HepG2 (cell line): ENCODE measurements at regions not wholly inside any gene's neighbourhood (a gene's known extent, or its start where the extent isn't known, plus 50 kb on each side); places are given as distances from the start of the nearest gene placed in this dataset.

Source experiments
- ARID2 ChIP-seq: sonication (generic); formaldehyde crosslinking; IDR thresholded peaks from 2 replicates; pipeline ENCODE4 v1.8.1; 2022; ENCODE audit warnings: mild to moderate bottlenecking, missing genetic modification reagents, borderline replicate concordance
- THRA ChIP-seq: sonication (generic); formaldehyde crosslinking; IDR thresholded peaks from 2 replicates; pipeline ENCODE4 v1.4.0; 2020; ENCODE audit warnings: missing genetic modification reagents, borderline replicate concordance
- TF ChIP-seq, protein P1 (sequence below): sonication (generic); formaldehyde crosslinking; IDR thresholded peaks from 2 replicates; pipeline ENCODE4 v1.5.0; 2020; ENCODE audit warnings: mild to moderate bottlenecking, missing genetic modification reagents
- TF ChIP-seq, protein P2 (sequence below): sonication (generic); formaldehyde crosslinking; IDR thresholded peaks from 2 replicates; pipeline ENCODE4 v1.4.0; 2020; ENCODE audit warnings: missing genetic modification reagents
- TF ChIP-seq, protein P3 (sequence below): sonication (generic); formaldehyde crosslinking; IDR thresholded peaks from 2 replicates; pipeline ENCODE4 v1.8.0; 2022; ENCODE audit warnings: mild to moderate bottlenecking, missing genetic modification reagents, moderate library complexity

DNA sequence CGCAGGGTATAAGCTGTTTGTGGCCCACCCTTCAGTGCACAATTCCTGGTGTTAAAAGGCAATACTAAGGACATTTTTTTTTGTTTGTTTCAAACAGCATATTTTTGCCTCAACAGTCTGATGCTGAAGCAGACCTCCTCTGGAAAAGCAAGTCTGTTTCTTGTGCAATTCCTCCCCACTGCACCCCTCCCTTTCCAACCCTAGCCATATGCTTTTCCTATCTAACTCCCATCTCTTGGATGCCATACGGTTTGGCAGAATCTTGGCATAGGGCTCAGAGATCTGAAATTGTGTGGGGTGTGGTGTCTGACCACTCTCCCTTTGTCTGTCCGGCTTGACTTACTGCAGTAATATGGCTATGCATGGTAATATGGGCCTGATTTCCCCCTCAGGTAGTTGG, 161.6 kb downstream of the TMEM38B start (continued):
- TF ChIP-seq, protein P1, sequence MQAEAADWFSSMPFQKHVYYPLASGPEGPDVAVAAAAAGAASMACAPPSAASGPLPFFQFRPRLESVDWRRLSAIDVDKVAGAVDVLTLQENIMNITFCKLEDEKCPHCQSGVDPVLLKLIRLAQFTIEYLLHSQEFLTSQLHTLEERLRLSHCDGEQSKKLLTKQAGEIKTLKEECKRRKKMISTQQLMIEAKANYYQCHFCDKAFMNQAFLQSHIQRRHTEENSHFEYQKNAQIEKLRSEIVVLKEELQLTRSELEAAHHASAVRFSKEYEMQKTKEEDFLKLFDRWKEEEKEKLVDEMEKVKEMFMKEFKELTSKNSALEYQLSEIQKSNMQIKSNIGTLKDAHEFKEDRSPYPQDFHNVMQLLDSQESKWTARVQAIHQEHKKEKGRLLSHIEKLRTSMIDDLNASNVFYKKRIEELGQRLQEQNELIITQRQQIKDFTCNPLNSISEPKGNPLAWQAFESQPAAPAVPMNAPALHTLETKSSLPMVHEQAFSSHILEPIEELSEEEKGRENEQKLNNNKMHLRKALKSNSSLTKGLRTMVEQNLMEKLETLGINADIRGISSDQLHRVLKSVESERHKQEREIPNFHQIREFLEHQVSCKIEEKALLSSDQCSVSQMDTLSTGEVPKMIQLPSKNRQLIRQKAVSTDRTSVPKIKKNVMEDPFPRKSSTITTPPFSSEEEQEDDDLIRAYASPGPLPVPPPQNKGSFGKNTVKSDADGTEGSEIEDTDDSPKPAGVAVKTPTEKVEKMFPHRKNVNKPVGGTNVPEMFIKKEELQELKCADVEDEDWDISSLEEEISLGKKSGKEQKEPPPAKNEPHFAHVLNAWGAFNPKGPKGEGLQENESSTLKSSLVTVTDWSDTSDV, result no peak
- no peak for TF ChIP-seq THRA
- TF ChIP-seq, protein P2, sequence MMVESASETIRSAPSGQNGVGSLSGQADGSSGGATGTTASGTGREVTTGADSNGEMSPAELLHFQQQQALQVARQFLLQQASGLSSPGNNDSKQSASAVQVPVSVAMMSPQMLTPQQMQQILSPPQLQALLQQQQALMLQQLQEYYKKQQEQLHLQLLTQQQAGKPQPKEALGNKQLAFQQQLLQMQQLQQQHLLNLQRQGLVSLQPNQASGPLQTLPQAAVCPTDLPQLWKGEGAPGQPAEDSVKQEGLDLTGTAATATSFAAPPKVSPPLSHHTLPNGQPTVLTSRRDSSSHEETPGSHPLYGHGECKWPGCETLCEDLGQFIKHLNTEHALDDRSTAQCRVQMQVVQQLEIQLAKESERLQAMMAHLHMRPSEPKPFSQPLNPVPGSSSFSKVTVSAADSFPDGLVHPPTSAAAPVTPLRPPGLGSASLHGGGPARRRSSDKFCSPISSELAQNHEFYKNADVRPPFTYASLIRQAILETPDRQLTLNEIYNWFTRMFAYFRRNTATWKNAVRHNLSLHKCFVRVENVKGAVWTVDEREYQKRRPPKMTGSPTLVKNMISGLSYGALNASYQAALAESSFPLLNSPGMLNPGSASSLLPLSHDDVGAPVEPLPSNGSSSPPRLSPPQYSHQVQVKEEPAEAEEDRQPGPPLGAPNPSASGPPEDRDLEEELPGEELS (CRISPR knock-in tag), result no peak
- TF ChIP-seq ARID2 (CRISPR knock-in tag), result no peak
- TF ChIP-seq, protein P3, sequence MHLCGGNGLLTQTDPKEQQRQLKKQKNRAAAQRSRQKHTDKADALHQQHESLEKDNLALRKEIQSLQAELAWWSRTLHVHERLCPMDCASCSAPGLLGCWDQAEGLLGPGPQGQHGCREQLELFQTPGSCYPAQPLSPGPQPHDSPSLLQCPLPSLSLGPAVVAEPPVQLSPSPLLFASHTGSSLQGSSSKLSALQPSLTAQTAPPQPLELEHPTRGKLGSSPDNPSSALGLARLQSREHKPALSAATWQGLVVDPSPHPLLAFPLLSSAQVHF, result no peak
